ENCODE measurements at regions not wholly inside any gene's neighbourhood (a gene's known extent, or its start where the extent isn't known, plus 50 kb on each side); places are given as distances from the start of the nearest gene placed in this dataset.
"Not testable (repeated sequence)": the region's sequence is repeated elsewhere in the genome, so short reads cannot be mapped to it uniquely, and the experiment has no call there.

DNA sequence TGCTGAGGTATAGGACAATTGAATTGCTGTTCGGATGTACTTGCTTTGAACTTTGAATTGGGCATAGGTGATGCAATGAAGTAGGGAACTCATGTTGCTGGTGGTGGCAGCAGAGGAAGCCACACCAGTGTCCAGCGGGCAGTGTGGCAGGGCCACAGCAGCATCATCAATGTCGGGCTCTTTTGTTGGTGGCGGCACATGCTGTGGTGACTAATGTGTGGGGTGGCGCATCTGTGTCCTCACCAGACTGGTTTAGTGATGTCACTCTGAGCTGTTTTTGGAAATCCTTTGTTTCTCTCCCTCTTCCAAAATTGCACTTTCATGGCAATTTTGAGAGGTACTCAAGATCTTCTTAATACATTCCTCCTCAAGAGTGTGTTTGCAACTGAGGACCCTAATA, 187.6 kb downstream of the ETNK1 start:
- Histone ChIP-seq H3K4me3 (ENCODE audit: low read depth, low read length) (no peak overlapping the region), H3K36me3 (ENCODE audit: control insufficient read depth, insufficient read depth, low read length) (no peaks in the 10 kb centered on the region), H3K27me3 (ENCODE audit: control insufficient read depth, insufficient read depth, low read length) (no peaks in the 10 kb centered on the region)
- TF ChIP-seq CTCF (IDR thresholded peaks at IDR 0.05; ENCODE audit: insufficient read depth, low read length, poor library complexity, severe bottlenecking) = no peak
- no peak for DNase-seq (ENCODE audit: low read depth)

GRCh38 chr12:22821985-22822384, 197.0 kb downstream of the ETNK1 start:
- peak; percentile 10 for DNase-seq (ENCODE audit: low read depth)
- H3K4me3 ChIP-seq (ENCODE audit: low read depth, low read length) = no peak overlapping the region
- H3K36me3 ChIP-seq (ENCODE audit: control insufficient read depth, insufficient read depth, low read length) = no peaks in the 10 kb centered on the region
- TF ChIP-seq CTCF (IDR thresholded peaks at IDR 0.05; ENCODE audit: insufficient read depth, low read length, poor library complexity, severe bottlenecking) = no peak
- H3K27me3 ChIP-seq (ENCODE audit: control insufficient read depth, insufficient read depth, low read length) = no peaks in the 10 kb centered on the region

DNA sequence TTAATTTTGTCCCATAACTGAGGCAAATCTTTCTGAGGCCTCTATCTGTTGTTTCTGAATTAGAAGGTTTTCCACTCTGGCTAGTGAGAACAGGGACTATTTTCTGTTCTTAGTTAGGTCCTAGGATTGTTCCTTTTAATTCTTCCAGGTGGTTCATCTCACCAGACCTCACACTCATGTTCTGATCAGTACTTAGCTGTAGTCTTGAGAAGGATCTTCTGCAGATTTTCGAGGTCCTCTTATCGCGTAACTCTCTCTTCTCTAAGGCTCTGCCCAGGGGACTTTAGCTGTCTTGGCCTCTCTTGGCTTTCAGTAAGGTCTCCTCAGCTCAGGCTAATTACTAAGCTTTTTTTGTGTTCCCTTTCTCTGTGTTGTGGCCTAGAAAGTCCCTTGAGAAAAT, 201.1 kb downstream of the ETNK1 start:
- no peak for DNase-seq (ENCODE audit: low read depth)

DNA sequence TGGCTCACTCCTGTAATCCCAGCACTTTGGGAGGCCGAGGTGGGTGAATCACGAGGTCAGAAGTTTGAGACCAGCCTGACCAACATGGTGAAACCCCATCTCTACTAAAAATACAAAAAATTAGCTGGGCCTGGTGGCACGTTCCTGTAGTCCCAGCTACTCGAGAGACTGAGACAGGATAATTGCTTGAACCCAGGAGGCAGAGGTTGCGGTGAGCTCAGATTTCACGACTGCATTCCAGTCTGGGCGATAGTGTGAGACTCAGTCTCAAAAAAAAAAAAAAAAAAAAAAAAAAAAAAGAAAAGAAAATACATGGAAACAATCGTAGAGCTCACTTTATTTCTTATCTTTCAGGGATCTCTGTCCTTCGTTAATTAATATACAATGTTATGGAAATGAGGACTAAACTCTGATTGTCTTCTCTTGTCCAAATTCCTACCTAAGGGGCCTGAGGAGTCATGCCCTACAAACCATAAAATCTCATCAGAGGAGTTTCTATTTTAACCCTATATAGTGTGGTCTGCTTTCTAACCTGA, 201.5 kb downstream of the ETNK1 start:
- H3K4me3 ChIP-seq (ENCODE audit: low read depth, low read length); DNase-seq (ENCODE audit: low read depth); H3K27me3 ChIP-seq (ENCODE audit: control insufficient read depth, insufficient read depth, low read length); H3K36me3 ChIP-seq (ENCODE audit: control insufficient read depth, insufficient read depth, low read length): not testable (repeated sequence)

More for the DNA sequence above, 201.1 kb downstream of the ETNK1 start:
- no peak overlapping the region for H3K4me3 ChIP-seq (ENCODE audit: low read depth, low read length)
- no peak for TF ChIP-seq CTCF (IDR thresholded peaks at IDR 0.05; ENCODE audit: insufficient read depth, low read length, poor library complexity, severe bottlenecking)
- H3K27me3 ChIP-seq (ENCODE audit: control insufficient read depth, insufficient read depth, low read length) = no peaks in the 10 kb centered on the region
- H3K36me3 ChIP-seq (ENCODE audit: control insufficient read depth, insufficient read depth, low read length) = no peaks in the 10 kb centered on the region

DNA sequence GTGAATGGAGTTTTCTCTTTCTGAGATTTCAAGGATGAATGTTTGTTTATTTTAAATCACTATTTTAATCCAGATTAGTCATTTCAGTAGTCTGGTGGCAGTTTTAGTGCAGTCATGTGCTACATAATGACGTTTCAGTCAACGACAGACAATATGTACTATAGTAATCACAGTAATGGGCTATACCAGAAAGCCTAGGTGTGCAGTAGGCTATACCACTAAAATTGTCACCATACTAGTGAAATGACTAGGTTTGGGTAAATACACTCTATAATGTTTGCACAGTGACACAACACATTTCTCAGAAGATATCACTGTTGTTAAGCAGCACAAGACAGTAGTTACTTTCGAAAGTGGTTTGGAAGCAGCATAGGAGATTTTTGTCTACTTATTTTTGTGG, 203.1 kb downstream of the ETNK1 start:
- no peak for TF ChIP-seq CTCF (IDR thresholded peaks at IDR 0.05; ENCODE audit: insufficient read depth, low read length, poor library complexity, severe bottlenecking)
- DNase-seq (ENCODE audit: low read depth) = no peak

DNA sequence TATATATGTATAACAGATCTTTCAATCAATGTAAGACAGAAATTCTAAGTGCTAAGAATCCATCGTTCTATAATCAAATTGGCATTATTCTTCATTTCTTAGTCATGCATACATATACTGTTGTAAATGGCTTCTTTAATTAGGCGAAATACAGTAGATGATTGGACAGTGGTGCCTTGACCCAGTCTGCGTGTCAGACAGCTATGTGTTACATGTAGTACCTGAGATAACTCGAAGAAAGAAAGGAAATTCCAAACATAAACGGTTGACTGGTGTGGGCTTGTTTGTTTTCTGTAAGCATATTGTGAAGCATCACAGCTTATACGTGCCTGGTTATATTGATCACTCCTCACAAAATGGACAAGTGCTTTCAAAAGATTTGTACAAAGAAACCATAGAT, 210.5 kb downstream of the ETNK1 start:
- no peaks in the 10 kb centered on the region for H3K36me3 ChIP-seq (ENCODE audit: control insufficient read depth, insufficient read depth, low read length)
- TF ChIP-seq CTCF (IDR thresholded peaks at IDR 0.05; ENCODE audit: insufficient read depth, low read length, poor library complexity, severe bottlenecking) = no peak
- no peak for DNase-seq (ENCODE audit: low read depth)
- no peaks in the 10 kb centered on the region for H3K27me3 ChIP-seq (ENCODE audit: control insufficient read depth, insufficient read depth, low read length)
- H3K4me3 ChIP-seq (ENCODE audit: low read depth, low read length) = no peak overlapping the region

More for the DNA sequence above, 203.1 kb downstream of the ETNK1 start:
- H3K4me3 ChIP-seq (ENCODE audit: low read depth, low read length) = no peak overlapping the region
- no peaks in the 10 kb centered on the region for H3K36me3 ChIP-seq (ENCODE audit: control insufficient read depth, insufficient read depth, low read length)
- no peaks in the 10 kb centered on the region for H3K27me3 ChIP-seq (ENCODE audit: control insufficient read depth, insufficient read depth, low read length)

Data from kidney epithelial cell (primary cell).